Sigmoid colon (tissue), 3 donors: ENCODE measurements at regions not wholly inside any gene's neighbourhood (a gene's known extent, or its start where the extent isn't known, plus 50 kb on each side); places are given as distances from the start of the nearest gene placed in this dataset.

ENCODE experiments used
- POLR2A ChIP-seq, 2 donors: fragments of 450-650 bp; IDR thresholded peaks; one replicate each; pipeline ENCODE4 v1.6.1; 2016; ENCODE audit warnings: antibody characterized with exemption in 2 of 2, mild to moderate bottlenecking in 2 of 2, moderate library complexity in 2 of 2
- TF ChIP-seq, protein P1 (sequence below), 4 experiments: fragments of 450-650 bp in 3 of 4; fragments of 200-600 bp in 1 of 4; IDR thresholded peaks; one replicate each; pipeline ENCODE4 v1.5.1; 2016 to 2019; ENCODE audit warnings: antibody characterized with exemption in 4 of 4, mild to moderate bottlenecking in 3 of 4, moderate library complexity in 2 of 4

DNA sequence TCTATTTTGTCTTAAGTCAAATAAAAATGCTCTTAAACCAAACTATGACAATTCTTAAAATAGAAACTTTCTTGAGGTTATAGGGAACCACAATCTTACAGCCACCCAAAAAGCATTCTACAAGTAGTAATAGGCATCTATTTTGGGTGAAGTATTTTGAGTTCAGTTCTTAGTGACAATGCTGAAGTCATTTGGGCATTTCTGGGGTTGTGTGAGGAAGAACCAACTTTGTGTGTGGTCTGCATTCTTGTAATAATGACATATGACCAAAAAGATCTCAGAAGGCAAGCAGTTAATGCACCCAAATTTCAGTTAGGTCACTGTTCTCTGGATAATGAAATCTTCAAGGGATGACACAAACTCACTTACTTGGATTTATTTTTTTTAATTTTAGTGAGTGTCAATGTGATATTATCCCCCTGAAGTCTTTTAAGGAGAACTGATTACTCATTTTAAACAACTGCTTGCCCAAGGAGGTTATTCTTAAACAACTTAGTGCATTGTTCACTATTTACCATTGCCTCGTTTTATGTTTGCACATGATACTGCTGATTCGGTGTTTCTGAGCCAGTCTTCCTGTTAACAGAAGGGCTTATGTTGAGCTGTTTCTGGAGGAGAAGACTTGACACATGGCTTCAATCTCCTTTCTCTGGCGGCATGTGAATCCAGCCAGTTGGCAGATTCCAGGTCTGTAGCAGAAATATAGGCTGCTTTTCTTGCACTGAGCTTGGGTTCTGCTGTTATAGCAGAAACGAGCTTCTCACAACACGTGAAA, 618.9 kb downstream of the BCKDHB start:
- TF ChIP-seq, protein P1, sequence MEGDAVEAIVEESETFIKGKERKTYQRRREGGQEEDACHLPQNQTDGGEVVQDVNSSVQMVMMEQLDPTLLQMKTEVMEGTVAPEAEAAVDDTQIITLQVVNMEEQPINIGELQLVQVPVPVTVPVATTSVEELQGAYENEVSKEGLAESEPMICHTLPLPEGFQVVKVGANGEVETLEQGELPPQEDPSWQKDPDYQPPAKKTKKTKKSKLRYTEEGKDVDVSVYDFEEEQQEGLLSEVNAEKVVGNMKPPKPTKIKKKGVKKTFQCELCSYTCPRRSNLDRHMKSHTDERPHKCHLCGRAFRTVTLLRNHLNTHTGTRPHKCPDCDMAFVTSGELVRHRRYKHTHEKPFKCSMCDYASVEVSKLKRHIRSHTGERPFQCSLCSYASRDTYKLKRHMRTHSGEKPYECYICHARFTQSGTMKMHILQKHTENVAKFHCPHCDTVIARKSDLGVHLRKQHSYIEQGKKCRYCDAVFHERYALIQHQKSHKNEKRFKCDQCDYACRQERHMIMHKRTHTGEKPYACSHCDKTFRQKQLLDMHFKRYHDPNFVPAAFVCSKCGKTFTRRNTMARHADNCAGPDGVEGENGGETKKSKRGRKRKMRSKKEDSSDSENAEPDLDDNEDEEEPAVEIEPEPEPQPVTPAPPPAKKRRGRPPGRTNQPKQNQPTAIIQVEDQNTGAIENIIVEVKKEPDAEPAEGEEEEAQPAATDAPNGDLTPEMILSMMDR (IDR thresholded peaks at IDR 0.05): no peak
- no peak for TF ChIP-seq POLR2A (IDR thresholded peaks at IDR 0.05)
